ENCODE measurements at regions not wholly inside any gene's neighbourhood (a gene's known extent, or its start where the extent isn't known, plus 50 kb on each side); places are given as distances from the start of the nearest gene placed in this dataset.

- TF ChIP-seq, protein P1, sequence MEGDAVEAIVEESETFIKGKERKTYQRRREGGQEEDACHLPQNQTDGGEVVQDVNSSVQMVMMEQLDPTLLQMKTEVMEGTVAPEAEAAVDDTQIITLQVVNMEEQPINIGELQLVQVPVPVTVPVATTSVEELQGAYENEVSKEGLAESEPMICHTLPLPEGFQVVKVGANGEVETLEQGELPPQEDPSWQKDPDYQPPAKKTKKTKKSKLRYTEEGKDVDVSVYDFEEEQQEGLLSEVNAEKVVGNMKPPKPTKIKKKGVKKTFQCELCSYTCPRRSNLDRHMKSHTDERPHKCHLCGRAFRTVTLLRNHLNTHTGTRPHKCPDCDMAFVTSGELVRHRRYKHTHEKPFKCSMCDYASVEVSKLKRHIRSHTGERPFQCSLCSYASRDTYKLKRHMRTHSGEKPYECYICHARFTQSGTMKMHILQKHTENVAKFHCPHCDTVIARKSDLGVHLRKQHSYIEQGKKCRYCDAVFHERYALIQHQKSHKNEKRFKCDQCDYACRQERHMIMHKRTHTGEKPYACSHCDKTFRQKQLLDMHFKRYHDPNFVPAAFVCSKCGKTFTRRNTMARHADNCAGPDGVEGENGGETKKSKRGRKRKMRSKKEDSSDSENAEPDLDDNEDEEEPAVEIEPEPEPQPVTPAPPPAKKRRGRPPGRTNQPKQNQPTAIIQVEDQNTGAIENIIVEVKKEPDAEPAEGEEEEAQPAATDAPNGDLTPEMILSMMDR (IDR thresholded peaks at IDR 0.05 in 8 of 11, conservative IDR thresholded peaks at IDR 0.05 in 3 of 11) = no peak
- no peak for TF ChIP-seq POLR2AphosphoS5 (IDR thresholded peaks at IDR 0.05)
- TF ChIP-seq POLR2A (IDR thresholded peaks at IDR 0.05) = no peak
Observed at GRCh38 chr11:15829312-15829711, 527.0 kb downstream of the SOX6 start.
